Panc1 (cell line): ENCODE measurements at regions not wholly inside any gene's neighbourhood (a gene's known extent, or its start where the extent isn't known, plus 50 kb on each side); places are given as distances from the start of the nearest gene placed in this dataset.

Experiments used
- POLR2AphosphoS5 ChIP-seq: IDR thresholded peaks from 2 replicates; pipeline ENCODE4 v1.6.1; 2012; ENCODE audit warnings: mild to moderate bottlenecking, low read depth, low read length, moderate library complexity
- SIN3A ChIP-seq: IDR thresholded peaks from 2 replicates; pipeline ENCODE4 v1.6.1; 2012; ENCODE audit warnings: low read depth, mild to moderate bottlenecking, low read length, moderate library complexity, borderline replicate concordance; ENCODE audit not compliant: insufficient read depth
- TCF7L2 ChIP-seq: IDR thresholded peaks from 2 replicates; pipeline ENCODE4 v1.6.1; 2011; ENCODE audit warnings: mild to moderate bottlenecking, low read depth, low read length, inconsistent platforms
- TF ChIP-seq, protein P1 (sequence below): fragments of 450-650 bp; IDR thresholded peaks from 2 replicates; pipeline ENCODE4 v1.5.1; 2017; ENCODE audit warnings: mild to moderate bottlenecking
- TF ChIP-seq, protein P2 (sequence below), 2 experiments: IDR thresholded peaks; 2 replicates each; pipeline ENCODE4 v1.6.1; 2011 to 2012; ENCODE audit warnings: low read depth in 2 of 2, control low read depth in 1 of 2, low read length in 1 of 2, mild to moderate bottlenecking in 1 of 2, moderate library complexity in 1 of 2; ENCODE audit not compliant: insufficient read depth in 1 of 2

- TF ChIP-seq, protein P1, sequence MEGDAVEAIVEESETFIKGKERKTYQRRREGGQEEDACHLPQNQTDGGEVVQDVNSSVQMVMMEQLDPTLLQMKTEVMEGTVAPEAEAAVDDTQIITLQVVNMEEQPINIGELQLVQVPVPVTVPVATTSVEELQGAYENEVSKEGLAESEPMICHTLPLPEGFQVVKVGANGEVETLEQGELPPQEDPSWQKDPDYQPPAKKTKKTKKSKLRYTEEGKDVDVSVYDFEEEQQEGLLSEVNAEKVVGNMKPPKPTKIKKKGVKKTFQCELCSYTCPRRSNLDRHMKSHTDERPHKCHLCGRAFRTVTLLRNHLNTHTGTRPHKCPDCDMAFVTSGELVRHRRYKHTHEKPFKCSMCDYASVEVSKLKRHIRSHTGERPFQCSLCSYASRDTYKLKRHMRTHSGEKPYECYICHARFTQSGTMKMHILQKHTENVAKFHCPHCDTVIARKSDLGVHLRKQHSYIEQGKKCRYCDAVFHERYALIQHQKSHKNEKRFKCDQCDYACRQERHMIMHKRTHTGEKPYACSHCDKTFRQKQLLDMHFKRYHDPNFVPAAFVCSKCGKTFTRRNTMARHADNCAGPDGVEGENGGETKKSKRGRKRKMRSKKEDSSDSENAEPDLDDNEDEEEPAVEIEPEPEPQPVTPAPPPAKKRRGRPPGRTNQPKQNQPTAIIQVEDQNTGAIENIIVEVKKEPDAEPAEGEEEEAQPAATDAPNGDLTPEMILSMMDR, result no peak
- TF ChIP-seq POLR2AphosphoS5 (no peak), TCF7L2 (no peak), SIN3A (no peak)
- TF ChIP-seq, protein P2, sequence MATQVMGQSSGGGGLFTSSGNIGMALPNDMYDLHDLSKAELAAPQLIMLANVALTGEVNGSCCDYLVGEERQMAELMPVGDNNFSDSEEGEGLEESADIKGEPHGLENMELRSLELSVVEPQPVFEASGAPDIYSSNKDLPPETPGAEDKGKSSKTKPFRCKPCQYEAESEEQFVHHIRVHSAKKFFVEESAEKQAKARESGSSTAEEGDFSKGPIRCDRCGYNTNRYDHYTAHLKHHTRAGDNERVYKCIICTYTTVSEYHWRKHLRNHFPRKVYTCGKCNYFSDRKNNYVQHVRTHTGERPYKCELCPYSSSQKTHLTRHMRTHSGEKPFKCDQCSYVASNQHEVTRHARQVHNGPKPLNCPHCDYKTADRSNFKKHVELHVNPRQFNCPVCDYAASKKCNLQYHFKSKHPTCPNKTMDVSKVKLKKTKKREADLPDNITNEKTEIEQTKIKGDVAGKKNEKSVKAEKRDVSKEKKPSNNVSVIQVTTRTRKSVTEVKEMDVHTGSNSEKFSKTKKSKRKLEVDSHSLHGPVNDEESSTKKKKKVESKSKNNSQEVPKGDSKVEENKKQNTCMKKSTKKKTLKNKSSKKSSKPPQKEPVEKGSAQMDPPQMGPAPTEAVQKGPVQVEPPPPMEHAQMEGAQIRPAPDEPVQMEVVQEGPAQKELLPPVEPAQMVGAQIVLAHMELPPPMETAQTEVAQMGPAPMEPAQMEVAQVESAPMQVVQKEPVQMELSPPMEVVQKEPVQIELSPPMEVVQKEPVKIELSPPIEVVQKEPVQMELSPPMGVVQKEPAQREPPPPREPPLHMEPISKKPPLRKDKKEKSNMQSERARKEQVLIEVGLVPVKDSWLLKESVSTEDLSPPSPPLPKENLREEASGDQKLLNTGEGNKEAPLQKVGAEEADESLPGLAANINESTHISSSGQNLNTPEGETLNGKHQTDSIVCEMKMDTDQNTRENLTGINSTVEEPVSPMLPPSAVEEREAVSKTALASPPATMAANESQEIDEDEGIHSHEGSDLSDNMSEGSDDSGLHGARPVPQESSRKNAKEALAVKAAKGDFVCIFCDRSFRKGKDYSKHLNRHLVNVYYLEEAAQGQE (IDR thresholded peaks at IDR 0.05; ENCODE audit: insufficient read depth in 1 of 2, low read depth in 2 of 2, low read length in 1 of 2), result no peak
Observed at GRCh38 chr2:52335727-52336126, 1303.8 kb upstream of the NRXN1 start.
